Endothelial cell of umbilical vein (primary cell): ENCODE measurements at regions not wholly inside any gene's neighbourhood (a gene's known extent, or its start where the extent isn't known, plus 50 kb on each side); places are given as distances from the start of the nearest gene placed in this dataset.

Experiments used
- GATA2 ChIP-seq: IDR thresholded peaks from 2 replicates; pipeline ENCODE4 v1.7.0; 2011; ENCODE audit warnings: low read depth, mild to moderate bottlenecking, moderate library complexity, mixed read lengths, low read length; ENCODE audit not compliant: insufficient read length, insufficient read depth
- MYC ChIP-seq: IDR thresholded peaks from one replicate; pipeline ENCODE4 v1.6.1; 2011; ENCODE audit warnings: mild to moderate bottlenecking, low read depth, low read length
- POLR2A ChIP-seq: IDR thresholded peaks from 2 replicates; pipeline ENCODE4 v1.6.1; 2012; ENCODE audit warnings: low read depth, mild to moderate bottlenecking, control low read depth, low read length
- POLR2AphosphoS5 ChIP-seq: IDR thresholded peaks from 2 replicates; pipeline ENCODE4 v1.6.1; 2012; ENCODE audit warnings: low read depth, mild to moderate bottlenecking, control low read depth, low read length, moderate library complexity; ENCODE audit not compliant: insufficient read depth
- TF ChIP-seq, protein P1 (sequence below), 2 donors: IDR thresholded peaks; 1 replicate in 1 of 2; 2 replicates in 1 of 2; pipeline ENCODE4 v1.5.1; 2011; ENCODE audit warnings: low read length in 2 of 2, mild to moderate bottlenecking in 2 of 2, moderate library complexity in 2 of 2, control low read depth in 1 of 2, inconsistent platforms in 1 of 2, low read depth in 1 of 2; ENCODE audit not compliant: insufficient read depth in 1 of 2; ENCODE audit errors: extremely low read depth in 1 of 2
- TF ChIP-seq, protein P2 (sequence below): IDR thresholded peaks from 2 replicates; pipeline ENCODE4 v1.6.1; 2011; ENCODE audit not compliant: insufficient read depth, insufficient read length

DNA sequence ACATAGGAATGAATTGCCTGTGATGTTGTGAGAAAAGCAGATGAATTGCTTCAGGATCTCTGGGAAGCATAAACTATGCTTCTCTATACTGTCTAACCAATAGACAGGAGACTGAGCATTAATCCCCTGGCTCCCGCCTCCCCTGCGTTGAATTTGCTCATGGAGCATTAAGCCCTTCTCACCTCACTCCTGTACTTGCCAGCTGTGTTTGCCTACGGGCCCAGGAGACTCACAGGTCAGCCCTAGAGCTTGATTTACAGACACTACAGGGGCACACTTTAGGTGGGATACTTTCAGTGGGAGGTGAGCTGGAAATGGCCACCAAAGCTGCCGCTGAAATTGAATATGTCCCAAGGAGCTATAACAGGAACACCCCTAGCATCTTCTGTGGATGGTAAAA is 418.7 kb downstream of the CBLN4 start:
- TF ChIP-seq, protein P1, sequence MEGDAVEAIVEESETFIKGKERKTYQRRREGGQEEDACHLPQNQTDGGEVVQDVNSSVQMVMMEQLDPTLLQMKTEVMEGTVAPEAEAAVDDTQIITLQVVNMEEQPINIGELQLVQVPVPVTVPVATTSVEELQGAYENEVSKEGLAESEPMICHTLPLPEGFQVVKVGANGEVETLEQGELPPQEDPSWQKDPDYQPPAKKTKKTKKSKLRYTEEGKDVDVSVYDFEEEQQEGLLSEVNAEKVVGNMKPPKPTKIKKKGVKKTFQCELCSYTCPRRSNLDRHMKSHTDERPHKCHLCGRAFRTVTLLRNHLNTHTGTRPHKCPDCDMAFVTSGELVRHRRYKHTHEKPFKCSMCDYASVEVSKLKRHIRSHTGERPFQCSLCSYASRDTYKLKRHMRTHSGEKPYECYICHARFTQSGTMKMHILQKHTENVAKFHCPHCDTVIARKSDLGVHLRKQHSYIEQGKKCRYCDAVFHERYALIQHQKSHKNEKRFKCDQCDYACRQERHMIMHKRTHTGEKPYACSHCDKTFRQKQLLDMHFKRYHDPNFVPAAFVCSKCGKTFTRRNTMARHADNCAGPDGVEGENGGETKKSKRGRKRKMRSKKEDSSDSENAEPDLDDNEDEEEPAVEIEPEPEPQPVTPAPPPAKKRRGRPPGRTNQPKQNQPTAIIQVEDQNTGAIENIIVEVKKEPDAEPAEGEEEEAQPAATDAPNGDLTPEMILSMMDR (IDR thresholded peaks at IDR 0.05; ENCODE audit: extremely low read depth in 1 of 2, insufficient read depth in 1 of 2, low read depth in 1 of 2, low read length in 2 of 2), result no peak
- TF ChIP-seq, protein P2, sequence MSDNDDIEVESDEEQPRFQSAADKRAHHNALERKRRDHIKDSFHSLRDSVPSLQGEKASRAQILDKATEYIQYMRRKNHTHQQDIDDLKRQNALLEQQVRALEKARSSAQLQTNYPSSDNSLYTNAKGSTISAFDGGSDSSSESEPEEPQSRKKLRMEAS, result no peak
- TF ChIP-seq POLR2A, result no peak
- TF ChIP-seq MYC, result no peak
- no peak for TF ChIP-seq POLR2AphosphoS5
- no peak for TF ChIP-seq GATA2
